Testis (tissue), 2 donors: ENCODE measurements at regions not wholly inside any gene's neighbourhood (a gene's known extent, or its start where the extent isn't known, plus 50 kb on each side); places are given as distances from the start of the nearest gene placed in this dataset.

ENCODE experiments used
- DNase-seq: peaks from one replicate; pipeline ENCODE4 v3.0.0-alpha.2; 2019
- H3K27ac ChIP-seq, 2 donors: fragments of 200-600 bp; sonication (generic); one replicate each; pipeline ENCODE4 v1.5.1; 2019
- H3K27me3 ChIP-seq: fragments of 200-600 bp; sonication (generic); one replicate; pipeline ENCODE4 v1.5.1; 2019
- H3K36me3 ChIP-seq: fragments of 200-600 bp; sonication (generic); one replicate; pipeline ENCODE4 v1.5.1; 2017; ENCODE audit warnings: low read depth; ENCODE audit errors: missing control alignments
- H3K4me1 ChIP-seq: fragments of 200-600 bp; sonication (generic); one replicate; pipeline ENCODE4 v1.5.1; 2019
- H3K4me3 ChIP-seq, 2 donors: fragments of 200-600 bp; sonication (generic); one replicate each; pipeline ENCODE4 v1.5.1; 2017 to 2019
- H3K9me3 ChIP-seq: fragments of 200-600 bp; sonication (generic); one replicate; pipeline ENCODE4 v1.5.1; 2017
- POLR2A ChIP-seq: fragments of 450-650 bp; IDR thresholded peaks from one replicate; pipeline ENCODE4 v1.6.1; 2017; ENCODE audit warnings: antibody characterized with exemption, mild to moderate bottlenecking, moderate library complexity
- WGBS, 2 donors: methylation state at CpG; one replicate each; pipeline ENCODE4 v1.1.5; 2018; 5-methylcytosine and 5-hydroxymethylcytosine counted together
- intact Hi-C: fragments of 100-400 bp; cut with DNase I; formaldehyde crosslinking; loops from one replicate; pipeline ENCODE4 v1.15.1; 2023; ENCODE audit warnings: low total_unique reads
- TF ChIP-seq, protein P1 (sequence below), 3 experiments: fragments of 450-650 bp in 2 of 3; fragments of 200-600 bp in 1 of 3; sonication (generic) in 1 of 3; IDR thresholded peaks; one replicate each; pipeline ENCODE4 v1.5.1; 2016 to 2019; ENCODE audit warnings: antibody characterized with exemption in 3 of 3, mild to moderate bottlenecking in 2 of 3, moderate library complexity in 1 of 3

DNA sequence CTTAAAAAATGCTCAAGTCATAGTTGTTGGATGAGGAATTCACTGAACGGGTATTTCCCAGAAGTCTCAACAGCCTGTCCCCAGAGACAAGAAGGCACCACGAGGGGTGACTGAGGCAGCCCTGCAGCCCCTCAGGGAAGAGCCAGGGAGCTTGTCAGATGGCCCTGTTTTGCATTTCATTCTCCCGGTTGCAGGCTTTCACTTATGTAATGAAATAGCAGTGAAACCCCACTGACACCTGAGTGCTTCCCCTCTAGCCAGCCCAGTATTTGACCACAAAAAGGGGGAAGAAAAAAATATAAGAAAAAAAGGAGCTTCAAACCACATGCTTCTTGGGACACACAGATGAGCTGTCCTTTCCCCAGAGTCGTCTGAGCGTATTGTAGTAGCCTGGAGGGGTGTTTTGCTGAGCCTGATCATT is 75.3 kb upstream of the IL12B start:
- Histone ChIP-seq H3K4me1 (no peaks in the 10 kb centered on the region), H3K9me3 (no peaks in the 10 kb centered on the region), H3K4me3 (no peak overlapping the region), H3K36me3 (no peaks in the 10 kb centered on the region), H3K27ac (no peak overlapping the region), H3K27me3 (no peaks in the 10 kb centered on the region)
- intact Hi-C loops, result no loop called here
- no peak for DNase-seq
- no peak for TF ChIP-seq POLR2A
- TF ChIP-seq, protein P1, sequence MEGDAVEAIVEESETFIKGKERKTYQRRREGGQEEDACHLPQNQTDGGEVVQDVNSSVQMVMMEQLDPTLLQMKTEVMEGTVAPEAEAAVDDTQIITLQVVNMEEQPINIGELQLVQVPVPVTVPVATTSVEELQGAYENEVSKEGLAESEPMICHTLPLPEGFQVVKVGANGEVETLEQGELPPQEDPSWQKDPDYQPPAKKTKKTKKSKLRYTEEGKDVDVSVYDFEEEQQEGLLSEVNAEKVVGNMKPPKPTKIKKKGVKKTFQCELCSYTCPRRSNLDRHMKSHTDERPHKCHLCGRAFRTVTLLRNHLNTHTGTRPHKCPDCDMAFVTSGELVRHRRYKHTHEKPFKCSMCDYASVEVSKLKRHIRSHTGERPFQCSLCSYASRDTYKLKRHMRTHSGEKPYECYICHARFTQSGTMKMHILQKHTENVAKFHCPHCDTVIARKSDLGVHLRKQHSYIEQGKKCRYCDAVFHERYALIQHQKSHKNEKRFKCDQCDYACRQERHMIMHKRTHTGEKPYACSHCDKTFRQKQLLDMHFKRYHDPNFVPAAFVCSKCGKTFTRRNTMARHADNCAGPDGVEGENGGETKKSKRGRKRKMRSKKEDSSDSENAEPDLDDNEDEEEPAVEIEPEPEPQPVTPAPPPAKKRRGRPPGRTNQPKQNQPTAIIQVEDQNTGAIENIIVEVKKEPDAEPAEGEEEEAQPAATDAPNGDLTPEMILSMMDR (IDR thresholded peaks at IDR 0.05), result no peak
- WGBS, 2 donors, result 70 to 74% methylated on average over 5 of the region's 5 CpGs

DNA sequence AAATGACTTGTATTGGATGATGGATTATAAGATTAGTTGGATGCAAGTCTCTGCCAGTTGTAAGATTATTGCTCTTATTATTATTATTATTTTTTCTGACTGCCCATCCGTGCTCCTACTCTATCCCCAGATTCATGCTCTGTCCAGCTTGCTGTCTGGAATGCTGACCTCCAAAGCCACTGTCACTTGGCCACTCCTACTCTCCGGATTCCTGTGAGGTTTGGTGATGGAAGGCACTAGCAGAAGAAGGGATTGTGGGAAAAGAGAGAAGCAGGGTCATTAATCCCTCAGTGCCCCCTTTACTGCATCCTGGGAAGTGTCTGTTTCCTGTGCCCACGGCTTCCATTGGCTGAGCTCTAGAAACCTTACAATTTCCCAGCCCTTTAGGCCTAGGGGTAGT is 76.3 kb upstream of the IL12B start:
- Histone ChIP-seq H3K27me3 (no peaks in the 10 kb centered on the region), H3K9me3 (no peaks in the 10 kb centered on the region), H3K4me3 (no peak overlapping the region), H3K4me1 (no peaks in the 10 kb centered on the region), H3K36me3 (no peaks in the 10 kb centered on the region), H3K27ac (no peak overlapping the region)
- intact Hi-C loops, result no loop called here
- no peak for DNase-seq
- 75 to 86% methylated on average over 3 of the region's 3 CpGs for WGBS, 2 donors
- no peak for TF ChIP-seq POLR2A
- TF ChIP-seq, protein P1 (IDR thresholded peaks at IDR 0.05), result no peak

GRCh38 chr5:159409801-159410200 is 79.5 kb upstream of the IL12B start:
- TF ChIP-seq, protein P1 (IDR thresholded peaks at IDR 0.05), result no peak
- TF ChIP-seq POLR2A, result no peak
- 90% methylated on average over 4 of the region's 4 CpGs for WGBS, 2 donors
- no peaks in the 10 kb centered on the region for H3K36me3 ChIP-seq
- no peaks in the 10 kb centered on the region for H3K4me1 ChIP-seq
- no peaks in the 10 kb centered on the region for H3K27me3 ChIP-seq
- DNase-seq, result no peak
- H3K9me3 ChIP-seq, result no peaks in the 10 kb centered on the region
- H3K4me3 ChIP-seq, result no peak overlapping the region
- H3K27ac ChIP-seq, result no peak overlapping the region
- intact Hi-C loops, result no loop called here

DNA sequence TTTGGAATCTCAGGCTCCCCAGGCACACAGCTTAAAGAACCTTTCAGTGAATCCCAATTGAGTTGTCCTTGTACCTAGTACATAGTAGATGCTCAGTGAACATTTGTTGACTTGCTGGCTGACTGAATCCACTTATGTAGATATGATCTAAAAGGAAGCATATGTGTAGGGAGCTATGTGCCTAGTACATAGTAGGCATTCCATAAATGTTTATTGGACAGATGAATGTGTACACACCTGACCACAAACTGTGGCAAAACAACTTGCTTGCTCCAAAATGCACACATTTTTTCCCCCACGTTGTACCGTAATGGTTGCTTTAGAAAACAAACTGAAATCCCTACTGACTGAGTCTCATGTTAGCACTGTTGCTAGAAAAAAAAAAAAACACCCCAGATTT is 80.2 kb upstream of the IL12B start:
- H3K9me3 ChIP-seq, result no peaks in the 10 kb centered on the region
- H3K4me1 ChIP-seq, result no peaks in the 10 kb centered on the region
- WGBS, 2 donors, result 88 to 93% methylated on average over 2 of the region's 2 CpGs
- H3K27ac ChIP-seq, result no peak overlapping the region
- no peak for DNase-seq
- TF ChIP-seq, protein P1 (IDR thresholded peaks at IDR 0.05), result no peak
- no peak for TF ChIP-seq POLR2A
- intact Hi-C loops, result no loop called here
- H3K27me3 ChIP-seq, result no peaks in the 10 kb centered on the region
- H3K4me3 ChIP-seq, result no peak overlapping the region
- H3K36me3 ChIP-seq, result no peaks in the 10 kb centered on the region

- H3K9me3 ChIP-seq, result no peaks in the 10 kb centered on the region
- no peak overlapping the region for H3K4me3 ChIP-seq
- WGBS, 2 donors, result 78 to 81% methylated on average over 6 of the region's 6 CpGs
- DNase-seq, result no peak
- no peaks in the 10 kb centered on the region for H3K27me3 ChIP-seq
- H3K27ac ChIP-seq, result no peak overlapping the region
- TF ChIP-seq, protein P1 (IDR thresholded peaks at IDR 0.05), result no peak
- TF ChIP-seq POLR2A, result no peak
- intact Hi-C loops, result no loop called here
- H3K4me1 ChIP-seq, result no peaks in the 10 kb centered on the region
- H3K36me3 ChIP-seq, result no peaks in the 10 kb centered on the region
These were observed 80.8 kb upstream of the IL12B start for GRCh38 chr5:159411115-159411514.
